ENCODE measurements at regions not wholly inside any gene's neighbourhood (a gene's known extent, or its start where the extent isn't known, plus 50 kb on each side); places are given as distances from the start of the nearest gene placed in this dataset.

GRCh38 chr11:123249354-123249753 lies 54.3 kb upstream of the CLMP start:
- no peak for DNase-seq (ENCODE audit: low spot score)
- in situ Hi-C loops (cut with MboI; ENCODE audit: low pct_unique_long_range_greater_than_20kb, low sequenced_read_pairs, unreplicated experiment), result loop anchor here (10.0 kb wide), 1 partner anchor 135 kb away; no protein-coding TSS in a partner anchor
- no peak for TF ChIP-seq CTCF (IDR thresholded peaks at IDR 0.05; ENCODE audit: extremely low read depth, insufficient read depth, missing control alignments)

GRCh38 chr11:123247813-123248379 lies 52.8 kb upstream of the CLMP start:
- in situ Hi-C loops (cut with MboI; ENCODE audit: low pct_unique_long_range_greater_than_20kb, low sequenced_read_pairs, unreplicated experiment), result loop anchor here (10.0 kb wide), 1 partner anchor 133 kb away; no protein-coding TSS in a partner anchor
- TF ChIP-seq CTCF (IDR thresholded peaks at IDR 0.05; ENCODE audit: extremely low read depth, insufficient read depth, missing control alignments), result no peak
- DNase-seq (ENCODE audit: low spot score), result no peak

DNA sequence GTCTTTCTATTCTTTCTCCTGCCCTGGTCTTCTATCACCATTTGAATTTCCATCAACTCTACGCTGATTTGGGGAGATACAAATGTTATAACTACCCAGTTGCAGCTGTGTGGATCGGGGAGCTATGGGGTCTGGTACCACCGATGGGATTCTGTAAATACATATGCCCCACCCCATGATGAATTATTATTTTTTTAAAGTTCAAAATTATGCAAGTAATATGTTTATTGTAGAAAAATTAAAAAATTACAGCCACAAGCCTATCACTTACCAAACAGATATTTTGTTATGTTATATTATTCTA lies 52.4 kb upstream of the CLMP start:
- DNase-seq (ENCODE audit: low spot score), result no peak
- TF ChIP-seq CTCF (IDR thresholded peaks at IDR 0.05; ENCODE audit: extremely low read depth, insufficient read depth, missing control alignments), result no peak
- in situ Hi-C loops (cut with MboI; ENCODE audit: low pct_unique_long_range_greater_than_20kb, low sequenced_read_pairs, unreplicated experiment), result loop anchor here (10.0 kb wide), 1 partner anchor 133 kb away; no protein-coding TSS in a partner anchor

GRCh38 chr11:123246749-123247495 lies 51.9 kb upstream of the CLMP start:
- in situ Hi-C loops (cut with MboI; ENCODE audit: low pct_unique_long_range_greater_than_20kb, low sequenced_read_pairs, unreplicated experiment), result loop anchor here (10.0 kb wide), 1 partner anchor 132 kb away; no protein-coding TSS in a partner anchor
- TF ChIP-seq CTCF (IDR thresholded peaks at IDR 0.05; ENCODE audit: extremely low read depth, insufficient read depth, missing control alignments), result peak; percentile 95
- DNase-seq (ENCODE audit: low spot score), result peak; percentile 78

GRCh38 chr11:123245567-123245966 lies 50.5 kb upstream of the CLMP start:
- no peak for TF ChIP-seq CTCF (IDR thresholded peaks at IDR 0.05; ENCODE audit: extremely low read depth, insufficient read depth, missing control alignments)
- no peak for DNase-seq (ENCODE audit: low spot score)
- in situ Hi-C loops (cut with MboI; ENCODE audit: low pct_unique_long_range_greater_than_20kb, low sequenced_read_pairs, unreplicated experiment), result loop anchor here (10.0 kb wide), 1 partner anchor 131 kb away; no protein-coding TSS in a partner anchor

Measured in GM13977 (cell line).